ENCODE measurements at regions not wholly inside any gene's neighbourhood (a gene's known extent, or its start where the extent isn't known, plus 50 kb on each side); places are given as distances from the start of the nearest gene placed in this dataset.

DNA sequence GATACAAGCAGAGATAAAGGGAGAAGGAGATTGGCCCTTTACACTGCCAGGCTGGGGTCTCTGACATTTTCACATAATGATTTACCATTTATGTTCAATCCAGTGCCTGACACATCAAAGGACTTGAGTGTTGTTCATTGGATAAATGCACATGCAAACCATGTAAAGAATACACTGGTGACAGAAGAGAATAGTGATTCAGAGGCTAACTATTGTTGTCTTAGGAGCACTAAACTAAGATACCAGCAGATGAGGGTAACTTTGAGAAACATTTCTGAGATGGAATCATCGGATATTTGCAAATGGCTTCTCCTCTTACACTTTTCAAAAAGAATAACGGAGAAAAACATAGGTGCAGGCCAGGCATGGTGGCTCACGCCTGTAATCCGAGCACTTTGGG lies 67.3 kb upstream of the HHIP start:
- Histone ChIP-seq H3K4me3 (no peak overlapping the region), H3K36me3 (no peaks in the 10 kb centered on the region), H3K9ac (no peak overlapping the region), H3K4me2 (no peak overlapping the region), H3K27me3 (no peaks in the 10 kb centered on the region), H4K20me1 (ENCODE audit: low read depth) (no peaks in the 10 kb centered on the region), H2AFZ (replicated peaks) (no peak overlapping the region), H3K4me1 (no peaks in the 10 kb centered on the region), H3K79me2 (ENCODE audit: low read depth) (no peaks in the 10 kb centered on the region), H3K9me3 (ENCODE audit: low read depth) (no peaks in the 10 kb centered on the region), H3F3A (ENCODE audit: low read depth) (no peaks in the 10 kb centered on the region), H3K27ac (no peak overlapping the region)
- no peak for TF ChIP-seq EZH2phosphoT487 (IDR thresholded peaks at IDR 0.05)
- TF ChIP-seq, protein P1, sequence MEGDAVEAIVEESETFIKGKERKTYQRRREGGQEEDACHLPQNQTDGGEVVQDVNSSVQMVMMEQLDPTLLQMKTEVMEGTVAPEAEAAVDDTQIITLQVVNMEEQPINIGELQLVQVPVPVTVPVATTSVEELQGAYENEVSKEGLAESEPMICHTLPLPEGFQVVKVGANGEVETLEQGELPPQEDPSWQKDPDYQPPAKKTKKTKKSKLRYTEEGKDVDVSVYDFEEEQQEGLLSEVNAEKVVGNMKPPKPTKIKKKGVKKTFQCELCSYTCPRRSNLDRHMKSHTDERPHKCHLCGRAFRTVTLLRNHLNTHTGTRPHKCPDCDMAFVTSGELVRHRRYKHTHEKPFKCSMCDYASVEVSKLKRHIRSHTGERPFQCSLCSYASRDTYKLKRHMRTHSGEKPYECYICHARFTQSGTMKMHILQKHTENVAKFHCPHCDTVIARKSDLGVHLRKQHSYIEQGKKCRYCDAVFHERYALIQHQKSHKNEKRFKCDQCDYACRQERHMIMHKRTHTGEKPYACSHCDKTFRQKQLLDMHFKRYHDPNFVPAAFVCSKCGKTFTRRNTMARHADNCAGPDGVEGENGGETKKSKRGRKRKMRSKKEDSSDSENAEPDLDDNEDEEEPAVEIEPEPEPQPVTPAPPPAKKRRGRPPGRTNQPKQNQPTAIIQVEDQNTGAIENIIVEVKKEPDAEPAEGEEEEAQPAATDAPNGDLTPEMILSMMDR (IDR thresholded peaks at IDR 0.05): no peak
- TF ChIP-seq EZH2 (IDR thresholded peaks at IDR 0.05): no peak
- H3K27ac Mint-ChIP-seq: no peak overlapping the region
- no peaks in the 10 kb centered on the region for H3K9me3 Mint-ChIP-seq
- no peaks in the 10 kb centered on the region for H3K27me3 Mint-ChIP-seq (ENCODE audit: insufficient read depth, low read depth)
- DNase-seq (ENCODE audit: low spot score): no peak
- no peaks in the 10 kb centered on the region for H3K36me3 Mint-ChIP-seq
- H3K4me1 Mint-ChIP-seq: no peaks in the 10 kb centered on the region
- H3K4me3 Mint-ChIP-seq: no peak overlapping the region

DNA sequence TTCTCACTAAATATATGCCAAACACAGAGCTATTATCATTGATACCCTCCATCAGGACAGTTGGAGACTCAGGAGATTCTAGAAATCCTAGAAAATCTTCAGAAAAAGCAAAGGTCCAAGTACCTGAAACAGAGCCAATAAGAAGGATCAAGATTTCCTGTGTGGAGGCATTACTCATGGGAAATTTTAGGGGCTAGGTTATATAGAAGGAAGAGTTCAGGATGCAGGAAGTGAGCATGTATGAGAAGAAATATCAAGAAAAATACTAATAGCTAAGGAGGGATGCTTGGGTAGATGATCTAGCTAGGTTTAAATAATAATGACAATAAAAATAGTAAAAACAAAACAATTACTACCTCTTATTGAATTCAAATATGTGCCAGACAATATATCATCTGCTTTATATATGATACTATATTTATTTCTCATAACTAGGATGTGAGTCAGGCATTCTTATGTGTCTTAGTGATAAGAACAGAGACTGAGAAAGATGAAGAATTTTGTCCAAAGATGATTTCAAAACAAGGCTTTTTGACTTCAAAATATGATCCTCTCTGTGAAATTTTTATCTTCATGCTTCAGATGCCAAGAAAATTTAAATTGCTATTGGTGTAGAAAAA lies 66.4 kb upstream of the HHIP start:
- TF ChIP-seq EZH2phosphoT487 (IDR thresholded peaks at IDR 0.05) (no peak), EZH2 (IDR thresholded peaks at IDR 0.05) (no peak)
- TF ChIP-seq, protein P1 (IDR thresholded peaks at IDR 0.05): no peak
- Mint-ChIP-seq H3K4me1 (no peaks in the 10 kb centered on the region), H3K27me3 (ENCODE audit: insufficient read depth, low read depth) (no peaks in the 10 kb centered on the region), H3K36me3 (no peaks in the 10 kb centered on the region), H3K9me3 (no peaks in the 10 kb centered on the region), H3K27ac (no peak overlapping the region), H3K4me3 (no peak overlapping the region)
- Histone ChIP-seq H3K4me1 (no peaks in the 10 kb centered on the region), H2AFZ (replicated peaks) (no peak overlapping the region), H3K79me2 (ENCODE audit: low read depth) (no peaks in the 10 kb centered on the region), H3K27ac (no peak overlapping the region), H3K27me3 (no peaks in the 10 kb centered on the region), H3F3A (ENCODE audit: low read depth) (no peaks in the 10 kb centered on the region), H4K20me1 (ENCODE audit: low read depth) (no peaks in the 10 kb centered on the region), H3K4me2 (no peak overlapping the region), H3K9ac (no peak overlapping the region), H3K36me3 (no peaks in the 10 kb centered on the region), H3K9me3 (ENCODE audit: low read depth) (no peaks in the 10 kb centered on the region), H3K4me3 (no peak overlapping the region)
- DNase-seq (ENCODE audit: low spot score): no peak

DNA sequence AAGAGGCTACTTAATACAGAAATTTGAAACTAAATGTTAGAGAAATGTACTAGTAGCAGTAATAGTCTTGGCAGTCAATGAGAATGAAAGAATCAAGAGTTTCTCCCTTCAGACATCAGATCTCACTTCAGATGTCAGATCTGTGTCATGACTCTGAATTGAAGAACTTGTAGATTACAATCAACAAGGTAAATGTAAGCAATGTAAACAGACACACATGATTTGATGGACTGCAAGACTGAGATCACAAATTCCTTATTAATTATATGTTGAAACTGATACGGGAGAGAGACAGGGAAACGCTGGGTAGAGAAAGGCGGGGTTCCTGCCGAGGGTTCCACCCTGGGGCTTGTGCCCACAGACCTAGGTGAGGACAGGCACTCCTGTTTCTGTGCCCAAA lies 65.5 kb upstream of the HHIP start:
- Histone ChIP-seq H3K4me2 (no peak overlapping the region), H3K9ac (no peak overlapping the region)
- H3K36me3 Mint-ChIP-seq: no peaks in the 10 kb centered on the region

More for the DNA sequence above, 65.5 kb upstream of the HHIP start:
- Histone ChIP-seq H4K20me1 (ENCODE audit: low read depth) (no peaks in the 10 kb centered on the region), H3K79me2 (ENCODE audit: low read depth) (no peaks in the 10 kb centered on the region), H3K9me3 (ENCODE audit: low read depth) (no peaks in the 10 kb centered on the region), H2AFZ (replicated peaks) (no peak overlapping the region), H3K27ac (no peak overlapping the region), H3K4me1 (no peaks in the 10 kb centered on the region), H3F3A (ENCODE audit: low read depth) (no peaks in the 10 kb centered on the region), H3K4me3 (no peak overlapping the region), H3K27me3 (no peaks in the 10 kb centered on the region), H3K36me3 (no peaks in the 10 kb centered on the region)
- TF ChIP-seq, protein P1 (IDR thresholded peaks at IDR 0.05): no peak
- H3K27ac Mint-ChIP-seq: no peak overlapping the region
- peaks cover 2% of the 10 kb centered on the region for H3K4me1 Mint-ChIP-seq
- no peaks in the 10 kb centered on the region for H3K9me3 Mint-ChIP-seq
- no peak for DNase-seq (ENCODE audit: low spot score)
- no peaks in the 10 kb centered on the region for H3K27me3 Mint-ChIP-seq (ENCODE audit: insufficient read depth, low read depth)
- no peak overlapping the region for H3K4me3 Mint-ChIP-seq
